ENCODE measurements at regions not wholly inside any gene's neighbourhood (a gene's known extent, or its start where the extent isn't known, plus 50 kb on each side); places are given as distances from the start of the nearest gene placed in this dataset.
"Not testable (repeated sequence)": the region's sequence is repeated elsewhere in the genome, so short reads cannot be mapped to it uniquely, and the experiment has no call there.

- intact Hi-C loops (cut with DNase I) = no loop called here
- DNase-seq (ENCODE audit: low spot score) (no peak), ATAC-seq (peak; percentile 18)
Observed at GRCh38 chr1:60924964-60925798, 157.2 kb upstream of the NFIA start.

- DNase-seq (ENCODE audit: low spot score) (no peak), ATAC-seq (no peak)
- intact Hi-C loops (cut with DNase I) = no loop called here
Observed at GRCh38 chr1:60924165-60924564, 158.2 kb upstream of the NFIA start.

- intact Hi-C loops (cut with DNase I) = no loop called here
- DNase-seq (ENCODE audit: low spot score) (no peak), ATAC-seq (peak; percentile 28)
Observed at GRCh38 chr1:60923389-60924087, 158.8 kb upstream of the NFIA start.

- DNase-seq (ENCODE audit: low spot score) (peak; percentile 65), ATAC-seq (peak; percentile 80)
- intact Hi-C loops (cut with DNase I) = no loop called here
Observed at GRCh38 chr1:60922304-60922703, 160.1 kb upstream of the NFIA start.

GRCh38 chr1:60921175-60921574, 161.2 kb upstream of the NFIA start:
- intact Hi-C loops (cut with DNase I) = no loop called here
- DNase-seq (ENCODE audit: low spot score) = no peak
- no peak for ATAC-seq

GRCh38 chr1:60920561-60920960, 161.8 kb upstream of the NFIA start:
- no peak for ATAC-seq
- intact Hi-C loops (cut with DNase I) = no loop called here
- DNase-seq (ENCODE audit: low spot score) = no peak

GRCh38 chr1:60918867-60919266, 163.5 kb upstream of the NFIA start:
- intact Hi-C loops (cut with DNase I) = no loop called here
- no peak for DNase-seq (ENCODE audit: low spot score)
- no peak for ATAC-seq

- ATAC-seq = no peak
- intact Hi-C loops (cut with DNase I) = no loop called here
Observed at GRCh38 chr1:60916906-60917305, 165.5 kb upstream of the NFIA start.

GRCh38 chr1:60916199-60916598, 166.2 kb upstream of the NFIA start:
- DNase-seq (ENCODE audit: low spot score) (no peak), ATAC-seq (no peak)
- intact Hi-C loops (cut with DNase I) = no loop called here

More at GRCh38 chr1:60916906-60917305, 165.5 kb upstream of the NFIA start:
- DNase-seq (ENCODE audit: low spot score) = no peak

- DNase-seq (ENCODE audit: low spot score) = no peak
- intact Hi-C loops (cut with DNase I) = no loop called here
- no peak for ATAC-seq
Observed at GRCh38 chr1:60915441-60915840, 166.9 kb upstream of the NFIA start.

- no peak for DNase-seq (ENCODE audit: low spot score)
- ATAC-seq = no peak
- intact Hi-C loops (cut with DNase I) = no loop called here
Observed at GRCh38 chr1:60914982-60915381, 167.4 kb upstream of the NFIA start.

- ATAC-seq; intact Hi-C loops (cut with DNase I); DNase-seq (ENCODE audit: low spot score): not testable (repeated sequence)
Observed at GRCh38 chr1:60913708-60914107, 168.7 kb upstream of the NFIA start.

- intact Hi-C loops (cut with DNase I) = no loop called here
- DNase-seq (ENCODE audit: low spot score) = no peak
Observed at GRCh38 chr1:60913039-60913438, 169.3 kb upstream of the NFIA start.

GRCh38 chr1:60911966-60912697, 170.2 kb upstream of the NFIA start:
- peak; percentile 77 for ATAC-seq
- no peak for DNase-seq (ENCODE audit: low spot score)

More at GRCh38 chr1:60913039-60913438, 169.3 kb upstream of the NFIA start:
- ATAC-seq = no peak

GRCh38 chr1:60908159-60908558, 174.2 kb upstream of the NFIA start:
- ATAC-seq (no peak), DNase-seq (ENCODE audit: low spot score) (no peak)
- intact Hi-C loops (cut with DNase I) = no loop called here

More at GRCh38 chr1:60911966-60912697, 170.2 kb upstream of the NFIA start:
- intact Hi-C loops (cut with DNase I) = no loop called here

GRCh38 chr1:60906526-60906925, 175.8 kb upstream of the NFIA start:
- DNase-seq (ENCODE audit: low spot score) = no peak
- ATAC-seq = no peak
- intact Hi-C loops (cut with DNase I) = no loop called here

GRCh38 chr1:60906039-60906438, 176.3 kb upstream of the NFIA start:
- DNase-seq (ENCODE audit: low spot score) (no peak), ATAC-seq (no peak)
- intact Hi-C loops (cut with DNase I) = no loop called here

- intact Hi-C loops (cut with DNase I) = no loop called here
- no peak for DNase-seq (ENCODE audit: low spot score)
- peak; percentile 76 for ATAC-seq
Observed at GRCh38 chr1:60904099-60904851, 178.1 kb upstream of the NFIA start.

GRCh38 chr1:60903591-60903990, 178.8 kb upstream of the NFIA start:
- intact Hi-C loops (cut with DNase I) = no loop called here
- DNase-seq (ENCODE audit: low spot score) (peak; percentile 63), ATAC-seq (peak; percentile 78)

All from sciatic nerve (tissue), 2 donors.